BLaER1 (cell line): ENCODE measurements at regions not wholly inside any gene's neighbourhood (a gene's known extent, or its start where the extent isn't known, plus 50 kb on each side); places are given as distances from the start of the nearest gene placed in this dataset.

Experiments
- H3K27ac ChIP-seq: shearing (Covaris generic); formaldehyde crosslinking; 2 replicates; pipeline ENCODE4 v1.8.1; 2022
- H3K27me3 ChIP-seq: shearing (Covaris generic); formaldehyde crosslinking; 2 replicates; pipeline ENCODE4 v1.8.1; 2022
- H3K36me3 ChIP-seq: shearing (Covaris generic); formaldehyde crosslinking; 2 replicates; pipeline ENCODE4 v1.8.1; 2022
- H3K4me1 ChIP-seq: shearing (Covaris generic); formaldehyde crosslinking; 2 replicates; pipeline ENCODE4 v1.8.1; 2022
- H3K4me2 ChIP-seq: shearing (Covaris generic); formaldehyde crosslinking; 2 replicates; pipeline ENCODE4 v1.8.1; 2022
- H3K4me3 ChIP-seq: shearing (Covaris generic); formaldehyde crosslinking; 2 replicates; pipeline ENCODE4 v1.8.1; 2022
- H3K9ac ChIP-seq: shearing (Covaris generic); formaldehyde crosslinking; 2 replicates; pipeline ENCODE4 v1.8.1; 2022
- H3K9me3 ChIP-seq: shearing (Covaris generic); formaldehyde crosslinking; 2 replicates; pipeline ENCODE4 v1.8.1; 2022
- H4K20me1 ChIP-seq: shearing (Covaris generic); formaldehyde crosslinking; 2 replicates; pipeline ENCODE4 v1.8.1; 2022
- Cebpa-rat ChIP-seq: shearing (Covaris generic); IDR thresholded peaks from 2 replicates; pipeline ENCODE4 v1.8.1; 2022

DNA sequence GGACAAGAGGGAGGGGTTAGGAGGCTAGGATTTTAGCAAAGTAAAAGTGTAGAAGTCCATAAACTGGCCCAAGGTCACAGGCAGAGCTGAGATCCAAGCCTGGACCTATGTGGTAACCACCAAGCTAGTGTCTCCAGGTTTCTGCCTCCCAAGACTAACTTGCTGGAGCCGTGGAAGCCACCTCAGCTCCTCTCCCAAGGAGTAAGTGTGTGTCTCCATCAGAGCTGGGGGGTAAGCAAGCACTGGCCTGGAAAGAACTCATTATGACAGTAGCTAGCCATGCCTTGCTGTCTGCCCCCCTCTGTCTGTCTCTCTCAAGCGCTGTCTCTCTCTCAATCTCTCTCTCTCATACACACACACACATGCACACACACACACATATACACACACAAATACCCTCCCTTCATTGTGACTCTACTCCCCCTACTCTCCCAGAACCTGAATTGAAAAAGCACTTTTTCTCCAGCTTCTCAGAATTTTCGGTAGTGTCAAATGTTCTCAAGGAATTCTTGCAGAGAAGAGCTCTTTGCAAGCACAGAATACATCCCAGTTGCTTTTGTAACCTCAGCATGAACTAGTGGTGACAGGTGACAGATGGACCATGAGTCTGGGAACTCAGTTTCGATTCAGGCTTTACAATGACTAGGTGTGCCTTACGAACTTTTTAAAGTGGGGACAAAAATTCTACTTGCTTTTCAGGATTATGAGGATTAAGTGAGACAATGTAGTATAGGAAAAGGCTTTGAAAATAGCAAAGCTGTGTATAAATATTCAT lies 238.0 kb upstream of the FGGY start:
- H3K27me3 ChIP-seq = no peaks in the 10 kb centered on the region
- no peak overlapping the region for H3K4me2 ChIP-seq
- no peak overlapping the region for H3K4me3 ChIP-seq
- H3K9ac ChIP-seq = no peak overlapping the region
- no peak overlapping the region for H3K27ac ChIP-seq
- no peaks in the 10 kb centered on the region; the same call in 1 of the 2 replicates for H3K9me3 ChIP-seq
- TF ChIP-seq Cebpa-rat = no peak
- peaks cover 22% of the 10 kb centered on the region for H3K4me1 ChIP-seq
- H4K20me1 ChIP-seq = no peaks in the 10 kb centered on the region
- H3K36me3 ChIP-seq = no peaks in the 10 kb centered on the region

DNA sequence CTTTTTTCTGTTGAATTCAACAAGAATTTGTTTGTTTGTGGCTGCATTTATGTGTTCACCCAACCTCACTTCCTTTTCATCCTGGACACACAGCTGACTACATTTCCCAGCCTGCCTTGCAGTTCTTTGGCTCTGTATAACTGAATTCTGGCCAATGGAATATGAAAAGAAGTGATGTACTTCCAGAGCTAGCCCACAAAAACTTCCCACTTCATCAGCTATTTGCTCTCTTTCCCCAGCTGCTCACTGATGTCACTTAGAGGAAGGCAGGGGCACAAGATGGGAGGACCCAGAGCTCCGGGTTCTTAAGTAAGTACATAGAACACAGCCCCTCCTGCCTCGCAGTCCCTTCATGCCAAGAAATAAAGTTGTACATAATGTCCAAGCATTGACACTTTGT lies 235.0 kb upstream of the FGGY start:
- no peak overlapping the region for H3K4me3 ChIP-seq
- no peak for TF ChIP-seq Cebpa-rat
- no peaks in the 10 kb centered on the region for H3K27me3 ChIP-seq
- no peaks in the 10 kb centered on the region for H4K20me1 ChIP-seq
- H3K36me3 ChIP-seq = no peaks in the 10 kb centered on the region
- peak overlapping the region; percentile 22 for H3K4me2 ChIP-seq
- no peaks in the 10 kb centered on the region; the same call in 1 of the 2 replicates for H3K9me3 ChIP-seq
- H3K9ac ChIP-seq = no peak overlapping the region
- H3K4me1 ChIP-seq = peaks cover 23% of the 10 kb centered on the region
- H3K27ac ChIP-seq = no peak overlapping the region

- H3K36me3 ChIP-seq = no peaks in the 10 kb centered on the region
- no peak overlapping the region for H3K9ac ChIP-seq
- no peaks in the 10 kb centered on the region; the same call in 1 of the 2 replicates for H3K9me3 ChIP-seq
- TF ChIP-seq Cebpa-rat = no peak
- H3K4me3 ChIP-seq = no peak overlapping the region
- H3K27ac ChIP-seq = no peak overlapping the region
- H3K4me2 ChIP-seq = no peak overlapping the region
- no peaks in the 10 kb centered on the region for H4K20me1 ChIP-seq
- H3K4me1 ChIP-seq = peaks cover 16% of the 10 kb centered on the region
- H3K27me3 ChIP-seq = no peaks in the 10 kb centered on the region
Measured at GRCh38 chr1:59062743-59063142, 234.2 kb upstream of the FGGY start.

GRCh38 chr1:59063501-59063900 lies 233.4 kb upstream of the FGGY start:
- no peaks in the 10 kb centered on the region for H3K27me3 ChIP-seq
- peaks cover 16% of the 10 kb centered on the region for H3K4me1 ChIP-seq
- no peaks in the 10 kb centered on the region for H3K36me3 ChIP-seq
- TF ChIP-seq Cebpa-rat = no peak
- H3K4me3 ChIP-seq = no peak overlapping the region
- no peaks in the 10 kb centered on the region for H4K20me1 ChIP-seq
- H3K9ac ChIP-seq = no peak overlapping the region
- no peak overlapping the region for H3K27ac ChIP-seq
- H3K4me2 ChIP-seq = peak overlapping the region; percentile 63
- no peaks in the 10 kb centered on the region; the same call in 1 of the 2 replicates for H3K9me3 ChIP-seq

- no peaks in the 10 kb centered on the region; the same call in 1 of the 2 replicates for H3K9me3 ChIP-seq
- H3K4me3 ChIP-seq = no peak overlapping the region
- no peak overlapping the region for H3K27ac ChIP-seq
- H3K4me2 ChIP-seq = no peak overlapping the region
- H4K20me1 ChIP-seq = no peaks in the 10 kb centered on the region
- TF ChIP-seq Cebpa-rat = no peak
- H3K9ac ChIP-seq = no peak overlapping the region
- no peaks in the 10 kb centered on the region for H3K27me3 ChIP-seq
- no peaks in the 10 kb centered on the region for H3K36me3 ChIP-seq
- peaks cover 16% of the 10 kb centered on the region for H3K4me1 ChIP-seq
Measured at GRCh38 chr1:59064592-59064991, 232.3 kb upstream of the FGGY start.

DNA sequence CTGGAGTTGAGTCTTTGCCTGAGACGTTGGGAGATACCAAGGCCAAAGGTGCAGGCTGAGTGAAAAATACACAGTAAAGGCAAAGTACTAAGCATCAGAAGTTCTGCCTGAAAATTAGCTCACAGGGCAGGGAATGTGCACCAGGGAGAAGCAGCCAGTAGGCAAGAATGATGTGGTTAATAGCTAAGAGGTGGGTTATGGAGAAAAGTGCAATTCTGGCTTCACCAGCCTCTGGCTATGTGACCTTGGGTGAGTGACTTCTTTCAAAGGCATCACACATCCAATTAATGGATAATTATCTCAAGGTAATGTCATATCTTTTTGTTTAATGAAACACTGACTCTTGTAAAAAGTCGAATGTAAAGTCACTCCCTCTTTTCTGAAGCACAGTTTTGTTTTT lies 230.7 kb upstream of the FGGY start:
- Histone ChIP-seq H3K36me3 (no peaks in the 10 kb centered on the region), H3K4me3 (no peak overlapping the region), H3K9ac (no peak overlapping the region), H3K4me2 (no peak overlapping the region), H3K27me3 (no peaks in the 10 kb centered on the region), H4K20me1 (no peaks in the 10 kb centered on the region), H3K27ac (no peak overlapping the region), H3K4me1 (peaks cover 17% of the 10 kb centered on the region), H3K9me3 (no peaks in the 10 kb centered on the region)
- no peak for TF ChIP-seq Cebpa-rat

GRCh38 chr1:59070610-59071009 lies 226.3 kb upstream of the FGGY start:
- no peak overlapping the region for H3K27ac ChIP-seq

DNA sequence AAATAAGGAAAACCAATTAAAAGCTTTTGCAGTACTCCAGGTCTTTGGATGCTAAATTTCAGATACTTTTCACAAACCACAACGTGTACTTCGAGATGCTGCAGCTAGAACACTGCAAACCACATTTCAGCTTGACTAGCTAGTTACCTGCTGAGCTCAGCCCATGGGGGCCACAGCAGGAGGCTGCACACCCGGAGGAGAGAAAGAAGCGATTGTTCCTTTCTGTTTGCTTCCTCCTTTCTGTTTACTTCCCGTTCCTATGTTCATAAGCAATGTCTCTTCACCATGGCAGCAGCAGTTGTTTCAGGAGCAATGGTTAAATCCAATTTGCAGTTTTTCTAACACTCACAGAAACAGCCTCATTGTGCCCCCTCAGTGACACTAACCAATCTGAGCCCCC lies 225.6 kb upstream of the FGGY start:
- Histone ChIP-seq H4K20me1 (no peaks in the 10 kb centered on the region), H3K27ac (no peak overlapping the region), H3K4me2 (peak overlapping the region; percentile 50; the same call in 1 of the 2 replicates), H3K4me1 (peaks cover 20% of the 10 kb centered on the region), H3K9ac (no peak overlapping the region), H3K9me3 (no peaks in the 10 kb centered on the region), H3K36me3 (no peaks in the 10 kb centered on the region), H3K4me3 (no peak overlapping the region), H3K27me3 (no peaks in the 10 kb centered on the region)
- no peak for TF ChIP-seq Cebpa-rat

More at GRCh38 chr1:59070610-59071009, 226.3 kb upstream of the FGGY start:
- Histone ChIP-seq H3K36me3 (no peaks in the 10 kb centered on the region), H3K27me3 (no peaks in the 10 kb centered on the region), H3K9ac (no peak overlapping the region), H4K20me1 (no peaks in the 10 kb centered on the region), H3K9me3 (no peaks in the 10 kb centered on the region), H3K4me1 (peaks cover 20% of the 10 kb centered on the region), H3K4me3 (no peak overlapping the region), H3K4me2 (no peak overlapping the region)
- TF ChIP-seq Cebpa-rat = no peak

DNA sequence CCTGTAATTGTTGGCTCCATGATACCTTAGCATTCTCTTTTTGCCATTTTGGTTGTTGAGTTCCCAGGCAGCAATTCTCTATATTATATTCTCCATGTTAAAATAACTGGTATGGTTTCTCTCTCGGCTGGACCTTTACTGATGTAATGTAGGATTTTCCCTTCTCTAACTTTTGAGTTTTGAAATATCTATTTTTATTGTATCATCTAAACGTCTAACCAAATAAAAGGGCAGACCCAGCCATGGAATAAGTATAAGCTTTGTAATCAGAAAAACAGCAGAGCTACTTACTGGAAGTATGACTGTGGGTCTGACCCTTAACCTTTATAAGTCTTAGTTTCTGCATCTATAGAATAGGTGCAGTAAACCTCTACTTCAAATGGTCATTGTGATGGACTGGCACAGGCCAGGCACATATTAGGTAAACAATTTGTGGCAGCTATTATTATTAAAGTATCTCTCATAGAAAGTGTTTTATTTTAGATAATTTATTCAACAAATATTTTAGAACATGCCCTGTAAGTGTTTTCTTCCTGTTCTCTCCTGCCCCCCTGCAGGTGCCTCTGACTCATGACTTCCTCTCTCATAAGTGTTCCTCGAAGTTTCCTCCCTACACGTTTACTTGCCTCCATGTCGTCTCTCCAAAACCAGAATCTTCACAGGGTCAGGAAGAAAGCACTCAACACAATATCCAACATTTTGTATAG lies 224.9 kb upstream of the FGGY start:
- Histone ChIP-seq H3K27ac (no peak overlapping the region), H3K4me2 (peak overlapping the region; percentile 50), H4K20me1 (no peaks in the 10 kb centered on the region)

DNA sequence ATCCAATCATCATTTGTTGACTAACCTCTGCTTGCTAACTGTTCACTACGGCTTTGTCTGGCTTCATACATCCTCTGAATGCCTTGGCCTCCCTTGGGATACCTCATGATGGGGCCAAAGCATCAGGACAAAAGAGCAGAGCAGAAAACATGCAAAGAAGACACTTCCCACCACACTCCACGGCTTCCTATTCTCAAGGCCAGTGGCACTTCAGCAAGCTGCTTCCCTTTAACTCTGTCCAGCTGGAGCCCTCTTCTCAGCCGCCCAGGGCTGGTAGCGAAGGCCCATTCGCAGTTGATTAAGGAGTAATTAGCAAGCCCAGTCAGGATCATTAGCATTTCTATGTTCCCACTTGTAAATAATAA lies 224.3 kb upstream of the FGGY start:
- Histone ChIP-seq H4K20me1 (no peaks in the 10 kb centered on the region), H3K27me3 (no peaks in the 10 kb centered on the region), H3K4me2 (peak overlapping the region; percentile 50), H3K4me1 (peaks cover 20% of the 10 kb centered on the region), H3K9ac (no peak overlapping the region), H3K36me3 (no peaks in the 10 kb centered on the region), H3K27ac (no peak overlapping the region), H3K9me3 (no peaks in the 10 kb centered on the region), H3K4me3 (no peak overlapping the region)
- TF ChIP-seq Cebpa-rat = no peak

More for the DNA sequence above, 224.9 kb upstream of the FGGY start:
- no peak overlapping the region for H3K9ac ChIP-seq
- H3K4me3 ChIP-seq = no peak overlapping the region
- no peaks in the 10 kb centered on the region for H3K36me3 ChIP-seq
- no peaks in the 10 kb centered on the region for H3K27me3 ChIP-seq
- TF ChIP-seq Cebpa-rat = no peak
- H3K9me3 ChIP-seq = no peaks in the 10 kb centered on the region
- H3K4me1 ChIP-seq = peaks cover 20% of the 10 kb centered on the region
